OCI-LY1 (cell line): ENCODE measurements at regions not wholly inside any gene's neighbourhood (a gene's known extent, or its start where the extent isn't known, plus 50 kb on each side); places are given as distances from the start of the nearest gene placed in this dataset.

ENCODE experiments used
- H2AFZ ChIP-seq: fragments of 200-600 bp; sonication (generic), shearing (Covaris generic); 2 replicates; pipeline ENCODE4 v1.6.0; 2014; ENCODE audit warnings: antibody characterized with exemption, mild to moderate bottlenecking, low read length
- H3F3A ChIP-seq: fragments of 200-600 bp; sonication (generic), shearing (Covaris generic); 2 replicates; pipeline ENCODE4 v1.6.0; 2014; ENCODE audit warnings: mild to moderate bottlenecking, antibody characterized with exemption, low read length, moderate library complexity; ENCODE audit not compliant: insufficient read depth
- H3K27ac ChIP-seq: fragments of 200-600 bp; sonication (generic); 2 replicates; pipeline ENCODE4 v1.5.1; 2014; ENCODE audit warnings: low read length, mixed run types, mild to moderate bottlenecking, low read depth; ENCODE audit not compliant: poor library complexity, severe bottlenecking
- H3K27me3 ChIP-seq: fragments of 200-600 bp; sonication (generic); 2 replicates; pipeline ENCODE4 v1.6.0; 2014; ENCODE audit warnings: antibody characterized with exemption, mild to moderate bottlenecking, low read length, moderate library complexity; ENCODE audit not compliant: insufficient read depth
- H3K36me3 ChIP-seq: fragments of 200-600 bp; sonication (generic); 2 replicates; pipeline ENCODE4 v1.6.1; 2014; ENCODE audit warnings: mild to moderate bottlenecking, antibody characterized with exemption, low read length, moderate library complexity, mixed read lengths; ENCODE audit not compliant: insufficient read depth
- H3K4me1 ChIP-seq: fragments of 200-600 bp; sonication (generic); 2 replicates; pipeline ENCODE4 v1.5.1; 2014; ENCODE audit warnings: mild to moderate bottlenecking, low read length, moderate library complexity; ENCODE audit not compliant: insufficient read depth, severe bottlenecking
- H3K4me2 ChIP-seq: fragments of 200-600 bp; sonication (generic), shearing (Covaris generic); 2 replicates; pipeline ENCODE4 v1.6.1; 2014; ENCODE audit warnings: low read length
- H3K4me3 ChIP-seq: fragments of 200-600 bp; sonication (generic); 2 replicates; pipeline ENCODE4 v1.5.1; 2014; ENCODE audit warnings: low read length, low read depth, mild to moderate bottlenecking, mixed read lengths; ENCODE audit not compliant: poor library complexity, severe bottlenecking
- H3K79me2 ChIP-seq: fragments of 200-600 bp; shearing (Covaris generic); 2 replicates; pipeline ENCODE4 v1.6.1; 2016; ENCODE audit warnings: mixed run types, low read length, mixed read lengths; ENCODE audit not compliant: insufficient read depth
- H3K9ac ChIP-seq: fragments of 200-600 bp; sonication (generic), shearing (Covaris generic); 2 replicates; pipeline ENCODE4 v1.6.1; 2014; ENCODE audit warnings: mild to moderate bottlenecking, low read length, mixed read lengths
- H3K9me2 ChIP-seq: fragments of 200-600 bp; sonication (generic), shearing (Covaris generic); 2 replicates; pipeline ENCODE4 v1.6.1; 2014; ENCODE audit warnings: low read depth, mild to moderate bottlenecking, low read length, mixed read lengths
- H3K9me3 ChIP-seq: fragments of 200-600 bp; shearing (Covaris generic); 2 replicates; pipeline ENCODE4 v1.6.1; 2014; ENCODE audit warnings: low read length, mixed read lengths
- H4K20me1 ChIP-seq: fragments of 200-600 bp; sonication (generic), shearing (Covaris generic); 2 replicates; pipeline ENCODE4 v1.6.0; 2016; ENCODE audit warnings: mild to moderate bottlenecking, low read length; ENCODE audit not compliant: insufficient read depth
- CTCF ChIP-seq: fragments of 200-600 bp; sonication (generic), shearing (Covaris generic); IDR thresholded peaks from 2 replicates; pipeline ENCODE4 v1.5.1; 2017; ENCODE audit warnings: mild to moderate bottlenecking, antibody characterized with exemption, low read length, moderate library complexity, mixed read lengths
- EZH2 ChIP-seq: fragments of 200-600 bp; sonication (generic), shearing (Covaris generic); IDR thresholded peaks from 2 replicates; pipeline ENCODE4 v1.8.0; 2017; ENCODE audit warnings: borderline replicate concordance, mixed run types, mild to moderate bottlenecking, antibody characterized with exemption, low read length, moderate library complexity, mixed read lengths

- Histone ChIP-seq H3K4me2 (no peak overlapping the region), H3F3A (no peaks in the 10 kb centered on the region), H3K36me3 (no peaks in the 10 kb centered on the region), H3K27me3 (no peaks in the 10 kb centered on the region), H3K4me3 (no peak overlapping the region), H3K9ac (no peak overlapping the region), H4K20me1 (no peaks in the 10 kb centered on the region), H3K79me2 (no peaks in the 10 kb centered on the region), H3K9me2 (no peaks in the 10 kb centered on the region), H3K9me3 (no peaks in the 10 kb centered on the region), H2AFZ (no peak overlapping the region), H3K27ac (no peak overlapping the region), H3K4me1 (no peaks in the 10 kb centered on the region)
- TF ChIP-seq CTCF (no peak), EZH2 (no peak)
Measured at GRCh38 chr2:52526735-52527134, 1240.9 kb upstream of the CHAC2 start.

- H3K4me2 ChIP-seq, result no peak overlapping the region
- H3K9me2 ChIP-seq, result no peaks in the 10 kb centered on the region
- H3K36me3 ChIP-seq, result no peaks in the 10 kb centered on the region
- H3K27ac ChIP-seq, result no peak overlapping the region
- H2AFZ ChIP-seq, result no peak overlapping the region
- H3F3A ChIP-seq, result no peaks in the 10 kb centered on the region
- no peak for TF ChIP-seq EZH2
- no peak for TF ChIP-seq CTCF
- H3K9me3 ChIP-seq, result no peaks in the 10 kb centered on the region
- H4K20me1 ChIP-seq, result no peaks in the 10 kb centered on the region
- no peaks in the 10 kb centered on the region for H3K79me2 ChIP-seq
- H3K9ac ChIP-seq, result no peak overlapping the region
- no peaks in the 10 kb centered on the region for H3K27me3 ChIP-seq
- H3K4me3 ChIP-seq, result no peak overlapping the region
- no peaks in the 10 kb centered on the region for H3K4me1 ChIP-seq
Measured at GRCh38 chr2:52520644-52521043, 1247.0 kb upstream of the CHAC2 start.

GRCh38 chr2:52518678-52519077 is 1248.9 kb upstream of the CHAC2 start:
- no peak overlapping the region for H3K4me3 ChIP-seq
- no peaks in the 10 kb centered on the region for H3K79me2 ChIP-seq
- H2AFZ ChIP-seq, result no peak overlapping the region
- no peak overlapping the region for H3K4me2 ChIP-seq
- H3K27ac ChIP-seq, result no peak overlapping the region
- no peaks in the 10 kb centered on the region for H3F3A ChIP-seq
- no peaks in the 10 kb centered on the region for H3K4me1 ChIP-seq
- no peaks in the 10 kb centered on the region for H3K9me3 ChIP-seq
- H3K27me3 ChIP-seq, result no peaks in the 10 kb centered on the region
- no peak overlapping the region for H3K9ac ChIP-seq
- no peaks in the 10 kb centered on the region for H3K9me2 ChIP-seq
- H4K20me1 ChIP-seq, result no peaks in the 10 kb centered on the region
- TF ChIP-seq EZH2 (no peak), CTCF (no peak)
- no peaks in the 10 kb centered on the region for H3K36me3 ChIP-seq
